UCSD-AML1 (cell line): ENCODE measurements at regions not wholly inside any gene's neighbourhood (a gene's known extent, or its start where the extent isn't known, plus 50 kb on each side); places are given as distances from the start of the nearest gene placed in this dataset.

Source experiments
- DNase-seq: peaks from one replicate; lab custom pipeline; 2025; ENCODE audit not compliant: unreplicated experiment; lab: John Stamatoyannopoulos, UW

- no peak for DNase-seq
These were observed 642.1 kb upstream of the TENM3 start for GRCh38 chr4:181601103-181601502.

DNA sequence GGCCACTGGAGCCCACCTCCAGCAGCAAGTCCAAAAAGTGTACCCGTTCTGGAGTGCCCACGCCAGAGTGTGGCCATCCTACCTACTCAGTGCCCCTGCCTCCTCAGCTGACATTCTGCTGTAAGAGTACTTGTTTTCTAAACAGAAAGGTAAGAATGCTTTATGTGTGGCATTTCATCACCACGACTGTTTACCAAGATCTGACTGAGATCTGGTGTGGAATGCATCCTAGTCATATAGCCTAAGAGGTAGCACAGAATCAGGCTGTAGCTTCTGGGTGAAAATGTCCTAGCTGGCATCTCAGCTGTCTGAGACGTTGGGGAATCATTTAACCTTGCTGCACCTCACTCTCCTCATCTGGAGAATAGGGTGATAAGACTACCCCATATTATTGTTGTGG, 638.7 kb upstream of the TENM3 start:
- no peak for DNase-seq

DNA sequence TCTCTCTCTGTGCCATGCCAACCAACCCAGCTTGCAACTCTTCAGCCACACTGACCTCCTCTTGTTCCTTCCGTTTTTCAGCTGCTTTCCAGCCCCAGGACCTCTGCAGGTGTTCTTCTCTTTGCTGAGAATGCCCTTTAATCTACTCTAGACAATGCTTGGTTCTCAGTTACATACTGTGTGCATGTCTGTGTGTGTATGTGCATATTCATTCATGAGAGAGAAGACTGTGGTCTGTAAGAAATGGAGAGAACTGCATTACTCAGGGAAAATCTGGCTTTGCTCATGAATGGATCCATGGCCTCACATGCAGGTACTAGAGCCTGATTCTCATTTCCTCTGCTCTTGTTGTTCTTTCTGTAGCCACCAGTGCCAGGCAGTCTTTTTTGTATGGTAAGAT, 636.9 kb upstream of the TENM3 start:
- DNase-seq: no peak

DNA sequence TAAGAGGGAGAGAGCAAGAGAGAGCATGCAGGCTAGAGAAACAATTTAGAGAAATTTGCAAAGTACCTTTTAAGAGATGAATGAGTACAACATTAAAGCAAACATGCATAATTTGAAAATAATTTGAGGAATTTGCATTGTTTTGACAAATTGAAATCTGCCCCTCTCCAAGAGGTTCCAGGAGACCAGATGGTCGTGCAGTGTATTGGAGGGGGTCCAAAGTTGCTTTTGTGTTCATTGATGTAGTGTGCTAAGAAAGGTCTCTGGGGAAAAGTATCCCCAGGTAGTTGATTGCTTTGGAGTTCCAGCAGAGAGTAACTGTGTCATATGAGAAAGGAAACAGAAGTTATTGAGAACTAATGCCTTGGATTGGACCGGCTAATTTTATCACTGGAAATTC, 635.0 kb upstream of the TENM3 start:
- DNase-seq: no peak

GRCh38 chr4:181611033-181611711, 632.0 kb upstream of the TENM3 start:
- DNase-seq: no peak

- DNase-seq: no peak
These were observed 631.1 kb upstream of the TENM3 start for GRCh38 chr4:181611946-181612600.

GRCh38 chr4:181613200-181613599, 630.0 kb upstream of the TENM3 start:
- no peak for DNase-seq

DNA sequence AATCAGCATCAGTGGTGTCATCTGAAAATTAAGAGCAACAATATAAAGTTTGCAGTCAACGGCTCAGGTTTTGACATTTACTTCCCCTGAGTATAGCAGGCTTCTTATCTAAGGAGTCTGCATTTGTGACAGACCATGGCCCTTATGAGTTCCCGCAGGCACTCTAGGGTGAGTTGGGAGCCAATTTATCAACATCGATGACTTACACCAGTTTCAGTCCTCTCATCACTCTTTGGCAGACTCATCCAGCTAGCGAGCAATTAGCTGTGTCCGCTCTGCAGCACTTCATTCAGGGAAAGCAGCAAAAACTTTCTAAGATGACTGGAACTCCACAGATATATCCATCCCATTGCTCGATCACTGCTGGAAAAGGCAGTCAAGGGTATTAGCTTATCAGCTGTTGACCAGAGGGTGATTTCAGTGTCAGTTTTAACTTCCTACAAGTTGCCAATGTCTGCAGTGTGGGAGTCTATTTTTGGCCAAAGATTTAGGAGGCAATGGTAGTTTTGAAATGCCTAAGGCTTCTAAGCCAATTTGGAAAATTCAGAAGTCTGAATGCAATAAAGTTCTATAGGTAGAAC, 625.1 kb upstream of the TENM3 start:
- no peak for DNase-seq

- no peak for DNase-seq
These were observed 624.3 kb upstream of the TENM3 start for GRCh38 chr4:181618896-181619295.

- DNase-seq: no peak
These were observed 623.6 kb upstream of the TENM3 start for GRCh38 chr4:181619651-181620050.

GRCh38 chr4:181637186-181638105, 605.8 kb upstream of the TENM3 start:
- DNase-seq: no peak

- DNase-seq: no peak
These were observed 599.7 kb upstream of the TENM3 start for GRCh38 chr4:181643466-181643865.

GRCh38 chr4:181645489-181645888, 597.7 kb upstream of the TENM3 start:
- DNase-seq: no peak

- DNase-seq: no peak
These were observed 596.3 kb upstream of the TENM3 start for GRCh38 chr4:181646864-181647263.

DNA sequence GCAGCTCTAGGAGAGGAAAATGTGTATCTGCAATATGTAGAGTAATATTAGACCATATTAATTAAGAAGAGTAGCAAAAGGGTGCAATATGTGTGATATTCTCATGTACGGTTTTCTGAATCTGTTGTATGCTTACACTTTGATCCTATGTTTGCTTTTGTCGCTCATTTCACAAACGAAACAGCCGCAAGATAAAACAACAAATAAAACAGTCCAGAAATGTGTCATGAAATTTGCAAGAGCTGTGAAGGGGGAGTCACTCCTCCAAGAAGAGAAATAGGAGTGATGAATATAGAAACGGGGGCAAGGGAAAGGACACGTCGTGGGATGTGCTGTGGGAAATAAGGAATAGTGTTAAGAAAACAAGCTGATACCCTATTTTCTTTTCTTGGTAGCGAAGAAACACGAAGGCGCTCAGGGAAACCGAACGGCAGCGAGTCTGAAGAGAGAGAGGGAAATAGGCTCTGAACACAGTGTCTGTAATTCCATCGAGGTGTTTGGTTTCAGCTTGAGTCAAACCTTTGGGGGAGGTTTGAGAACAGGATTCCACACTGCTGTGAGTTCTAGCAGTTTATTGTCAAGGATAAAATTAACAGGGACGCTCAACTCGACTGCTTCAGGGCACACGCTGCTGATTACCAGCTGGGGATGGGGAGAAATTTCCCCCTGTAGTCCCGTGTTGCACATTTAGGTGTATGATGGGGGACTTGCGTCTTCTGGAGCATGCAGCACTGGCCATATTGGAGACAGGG, 595.6 kb upstream of the TENM3 start:
- no peak for DNase-seq

DNA sequence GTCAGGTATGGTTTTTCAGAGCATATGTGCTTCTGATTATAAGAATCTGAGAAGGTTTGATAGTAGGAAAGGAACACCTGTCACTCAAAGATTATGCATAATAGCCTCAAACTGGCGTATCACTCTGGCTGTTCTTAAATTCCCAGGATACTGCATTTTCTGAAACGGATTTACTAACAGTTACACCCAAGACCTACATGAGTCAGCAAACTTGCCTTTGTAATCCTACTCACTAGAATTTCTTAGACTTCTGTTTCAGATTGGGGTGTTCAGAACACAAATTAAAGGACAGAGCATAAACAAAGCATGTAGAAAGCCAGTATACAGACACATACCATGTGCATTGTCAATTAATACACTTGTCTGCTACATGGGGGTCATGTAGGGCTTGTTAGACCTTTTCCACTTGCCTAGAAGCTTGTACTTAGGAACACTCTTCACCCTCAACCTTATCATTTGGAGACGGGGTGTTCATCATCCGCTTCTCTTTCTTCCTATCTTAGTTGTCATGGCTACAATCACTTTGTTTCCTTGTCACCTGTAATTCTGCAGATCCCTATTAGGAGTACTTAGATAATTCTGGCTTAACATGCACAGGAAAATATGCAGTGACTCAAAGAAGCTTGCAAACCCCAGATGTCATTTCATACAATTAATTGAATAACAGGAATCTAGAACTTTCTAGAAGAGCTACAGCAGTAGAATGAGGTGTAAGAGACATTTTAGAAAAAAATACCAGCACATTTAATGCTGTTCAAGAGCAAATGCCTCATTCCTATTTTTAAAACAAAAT, 593.0 kb upstream of the TENM3 start:
- DNase-seq: no peak

DNA sequence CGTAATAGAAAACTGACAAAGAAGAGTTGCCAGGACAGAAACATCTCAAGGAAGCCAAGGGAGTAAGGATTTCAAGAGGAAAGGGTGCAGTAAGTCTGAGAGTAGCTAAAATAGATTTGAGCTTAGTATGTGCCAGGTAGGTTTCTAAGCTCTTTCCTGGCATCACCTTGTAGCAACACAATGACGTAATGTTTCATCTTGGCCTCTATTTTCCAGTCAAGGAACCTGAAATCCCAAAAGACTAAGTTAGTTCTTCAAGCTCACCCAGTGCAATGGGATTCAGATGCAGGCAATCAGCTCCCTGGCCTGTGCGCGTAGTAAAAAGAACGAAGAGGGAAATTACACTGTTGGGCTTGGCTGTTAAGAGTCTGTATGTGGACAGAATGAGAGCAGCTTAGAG, 586.5 kb upstream of the TENM3 start:
- no peak for DNase-seq

DNA sequence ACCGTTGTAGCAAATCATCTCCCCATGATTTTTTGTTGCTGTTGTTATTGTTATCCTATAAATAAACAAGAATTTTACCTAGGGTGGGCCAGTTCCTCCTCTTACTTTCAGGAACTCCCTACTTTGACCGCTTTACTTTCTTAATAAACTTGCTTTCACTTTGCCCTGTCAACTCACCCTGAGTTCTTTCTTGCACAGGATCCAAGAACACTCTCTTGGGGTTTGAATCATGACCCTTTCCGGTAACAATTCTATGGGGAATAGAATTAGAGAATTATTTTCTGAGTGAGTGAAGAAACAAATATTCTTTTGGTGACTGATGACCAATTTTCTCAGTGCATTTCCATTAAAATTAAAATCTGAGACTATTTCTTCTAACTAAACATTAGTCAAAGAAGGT, 584.0 kb upstream of the TENM3 start:
- DNase-seq: no peak

DNA sequence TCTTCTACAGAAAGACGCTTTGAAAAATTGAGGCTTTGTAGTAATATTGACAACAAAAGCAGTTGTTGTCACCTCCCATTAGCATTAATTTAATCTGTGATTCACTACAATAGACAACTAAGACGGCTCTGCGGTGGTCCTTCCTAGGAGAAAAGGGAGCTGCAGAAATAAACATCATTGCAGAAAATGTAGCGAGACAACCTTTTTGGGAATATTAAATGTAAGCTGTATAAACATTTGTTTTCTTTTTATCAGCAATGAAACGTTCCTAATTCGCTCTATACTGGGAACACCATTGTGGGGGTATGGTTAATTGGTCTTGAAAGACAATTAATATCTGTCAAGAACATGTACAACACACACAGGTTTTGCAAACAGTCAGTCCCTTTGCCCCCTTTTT, 583.3 kb upstream of the TENM3 start:
- no peak for DNase-seq

DNA sequence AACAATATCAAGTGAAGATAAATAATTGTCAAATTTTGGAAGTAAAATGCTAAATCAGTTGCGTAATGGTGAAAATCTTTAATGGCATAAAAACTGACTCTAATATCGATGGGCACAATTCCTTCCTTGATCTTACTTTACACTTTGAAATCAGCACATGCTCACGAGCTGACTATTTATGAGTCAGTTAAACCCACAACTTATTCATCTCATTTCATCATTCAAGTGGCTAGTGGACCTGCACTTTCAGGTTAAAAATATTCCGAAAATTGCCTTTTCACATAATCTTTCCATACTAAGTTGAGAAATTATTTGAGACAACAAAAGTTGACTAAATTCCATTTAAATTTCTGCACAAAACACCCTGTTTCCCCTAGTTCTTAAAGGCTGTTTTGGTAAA, 582.1 kb upstream of the TENM3 start:
- DNase-seq: no peak
